Type B pancreatic cell (in vitro differentiated cells): ENCODE measurements at regions not wholly inside any gene's neighbourhood (a gene's known extent, or its start where the extent isn't known, plus 50 kb on each side); places are given as distances from the start of the nearest gene placed in this dataset.

ENCODE experiments used
- DNase-seq: peaks from one replicate; pipeline ENCODE4 v3.0.0; 2021; ENCODE audit warnings: mixed read lengths; ENCODE audit not compliant: unreplicated experiment; ENCODE audit errors: extremely low spot score
- H3K27ac Mint-ChIP-seq: 2 replicates; pipeline ENCODE4 v1.8.0; 2021; ENCODE audit warnings: mild to moderate bottlenecking, mixed read lengths
- H3K27me3 Mint-ChIP-seq: 2 replicates; pipeline ENCODE4 v1.8.0; 2021; ENCODE audit warnings: mixed read lengths
- H3K36me3 Mint-ChIP-seq: 2 replicates; pipeline ENCODE4 v1.8.0; 2021; ENCODE audit warnings: mixed read lengths
- H3K4me1 Mint-ChIP-seq: one replicate; pipeline ENCODE4 v1.8.0; 2021; ENCODE audit warnings: mixed read lengths; ENCODE audit not compliant: unreplicated experiment
- H3K4me3 Mint-ChIP-seq: 2 replicates; pipeline ENCODE4 v1.8.0; 2021; ENCODE audit warnings: mild to moderate bottlenecking, mixed read lengths
- H3K9me3 Mint-ChIP-seq: 2 replicates; pipeline ENCODE4 v1.8.0; 2021; ENCODE audit warnings: mixed read lengths
- TF ChIP-seq, protein P1 (sequence below): fragments of 200-600 bp; sonication (generic); conservative IDR thresholded peaks from 2 replicates; pipeline ENCODE4 v1.5.0; 2021; ENCODE audit warnings: antibody characterized with exemption, mild to moderate bottlenecking

DNA sequence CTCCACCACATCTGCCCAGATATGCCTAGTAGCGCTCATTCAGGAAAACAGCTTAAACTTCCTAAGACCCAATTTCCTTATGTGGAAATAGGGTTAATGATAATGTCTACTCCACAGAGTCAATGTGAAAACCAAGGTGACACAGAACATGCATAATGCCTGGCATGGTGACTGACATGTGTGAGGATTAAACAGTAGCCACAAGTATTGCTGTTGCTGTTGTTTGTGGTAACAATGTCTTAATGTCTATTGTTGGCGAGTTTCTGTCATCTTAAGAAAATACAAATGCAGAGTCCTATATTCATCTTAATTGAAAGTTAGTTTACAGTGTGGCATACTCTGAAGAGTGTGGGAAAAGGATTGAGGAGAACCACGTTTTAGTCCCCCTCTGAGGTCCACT is 75.6 kb upstream of the NGF start:
- Mint-ChIP-seq H3K4me1 (peaks cover 4% of the 10 kb centered on the region), H3K27me3 (no peaks in the 10 kb centered on the region), H3K9me3 (peaks cover 5% of the 10 kb centered on the region), H3K36me3 (no peaks in the 10 kb centered on the region), H3K27ac (no peak overlapping the region), H3K4me3 (no peak overlapping the region)
- TF ChIP-seq, protein P1, sequence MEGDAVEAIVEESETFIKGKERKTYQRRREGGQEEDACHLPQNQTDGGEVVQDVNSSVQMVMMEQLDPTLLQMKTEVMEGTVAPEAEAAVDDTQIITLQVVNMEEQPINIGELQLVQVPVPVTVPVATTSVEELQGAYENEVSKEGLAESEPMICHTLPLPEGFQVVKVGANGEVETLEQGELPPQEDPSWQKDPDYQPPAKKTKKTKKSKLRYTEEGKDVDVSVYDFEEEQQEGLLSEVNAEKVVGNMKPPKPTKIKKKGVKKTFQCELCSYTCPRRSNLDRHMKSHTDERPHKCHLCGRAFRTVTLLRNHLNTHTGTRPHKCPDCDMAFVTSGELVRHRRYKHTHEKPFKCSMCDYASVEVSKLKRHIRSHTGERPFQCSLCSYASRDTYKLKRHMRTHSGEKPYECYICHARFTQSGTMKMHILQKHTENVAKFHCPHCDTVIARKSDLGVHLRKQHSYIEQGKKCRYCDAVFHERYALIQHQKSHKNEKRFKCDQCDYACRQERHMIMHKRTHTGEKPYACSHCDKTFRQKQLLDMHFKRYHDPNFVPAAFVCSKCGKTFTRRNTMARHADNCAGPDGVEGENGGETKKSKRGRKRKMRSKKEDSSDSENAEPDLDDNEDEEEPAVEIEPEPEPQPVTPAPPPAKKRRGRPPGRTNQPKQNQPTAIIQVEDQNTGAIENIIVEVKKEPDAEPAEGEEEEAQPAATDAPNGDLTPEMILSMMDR = no peak
- DNase-seq = no peak

DNA sequence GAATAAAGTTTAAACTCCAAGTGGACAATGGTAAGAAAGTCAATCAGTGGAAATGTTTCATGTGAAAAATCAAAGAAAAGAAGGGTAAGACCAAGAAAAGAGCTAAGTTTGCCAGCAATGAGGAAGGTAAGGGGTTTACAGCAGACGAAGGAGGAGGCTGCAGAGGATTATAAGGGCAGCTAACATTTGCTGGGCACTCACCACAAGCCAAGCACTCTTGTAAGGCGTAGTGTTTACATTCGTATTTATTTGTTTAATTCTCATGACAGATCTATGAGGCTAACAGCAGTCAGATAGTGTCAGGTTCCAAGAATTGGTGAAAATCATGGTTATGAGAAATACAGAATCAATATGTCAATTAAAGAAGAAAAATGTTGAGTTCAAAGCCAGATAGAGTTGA is 75.2 kb upstream of the NGF start:
- H3K27me3 Mint-ChIP-seq = no peaks in the 10 kb centered on the region
- DNase-seq = no peak
- no peak overlapping the region for H3K4me3 Mint-ChIP-seq
- peaks cover 4% of the 10 kb centered on the region for H3K4me1 Mint-ChIP-seq
- no peaks in the 10 kb centered on the region for H3K36me3 Mint-ChIP-seq
- TF ChIP-seq, protein P1 = no peak
- H3K9me3 Mint-ChIP-seq = peaks cover 5% of the 10 kb centered on the region
- H3K27ac Mint-ChIP-seq = no peak overlapping the region

DNA sequence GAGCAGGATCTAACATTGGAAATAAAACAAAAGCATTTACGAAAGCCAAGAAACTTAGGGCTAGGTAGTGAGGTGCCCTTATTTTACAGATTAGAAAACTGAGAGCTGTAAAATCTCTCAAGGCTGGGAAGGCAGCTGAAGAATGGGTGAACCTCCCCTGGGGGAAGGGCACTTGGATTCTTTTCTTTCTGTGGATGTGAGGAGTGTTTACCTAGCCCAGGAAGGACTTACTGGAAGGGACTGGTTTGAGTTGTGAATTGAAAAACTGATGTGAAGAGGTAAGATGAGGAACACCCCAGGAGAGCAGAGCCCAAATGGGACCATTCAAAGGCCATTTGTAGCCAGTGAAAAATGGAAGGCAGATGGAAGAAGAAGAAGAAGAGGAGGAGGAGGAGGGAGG is 74.7 kb upstream of the NGF start:
- no peak for DNase-seq
- H3K27me3 Mint-ChIP-seq = no peaks in the 10 kb centered on the region
- no peaks in the 10 kb centered on the region for H3K36me3 Mint-ChIP-seq
- H3K4me1 Mint-ChIP-seq = peaks cover 4% of the 10 kb centered on the region
- no peak overlapping the region for H3K27ac Mint-ChIP-seq
- H3K9me3 Mint-ChIP-seq = peaks cover 8% of the 10 kb centered on the region
- TF ChIP-seq, protein P1 = no peak
- no peak overlapping the region for H3K4me3 Mint-ChIP-seq

DNA sequence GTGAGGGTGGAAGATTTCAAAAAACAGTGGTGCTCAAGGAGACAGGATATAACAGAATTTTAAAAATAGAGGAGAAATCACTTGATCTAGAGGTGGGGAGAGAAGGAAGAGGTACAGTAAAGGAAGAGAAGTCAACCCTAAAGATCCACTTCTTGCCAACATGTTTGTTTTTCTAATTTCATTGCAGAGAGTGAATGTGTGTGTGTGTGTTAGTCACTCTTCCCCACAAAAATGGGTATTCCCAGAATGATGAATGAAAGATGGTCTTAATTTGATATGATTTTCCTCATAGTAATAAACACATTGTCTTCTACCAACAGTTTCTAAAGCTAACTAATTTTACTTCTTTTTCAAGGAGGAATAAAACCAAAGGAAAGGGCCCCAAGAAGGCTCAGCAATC is 74.2 kb upstream of the NGF start:
- H3K4me1 Mint-ChIP-seq = peaks cover 4% of the 10 kb centered on the region
- no peak overlapping the region for H3K27ac Mint-ChIP-seq
- no peak for DNase-seq
- no peak overlapping the region for H3K4me3 Mint-ChIP-seq
- TF ChIP-seq, protein P1 = no peak
- H3K27me3 Mint-ChIP-seq = no peaks in the 10 kb centered on the region
- H3K36me3 Mint-ChIP-seq = no peaks in the 10 kb centered on the region
- H3K9me3 Mint-ChIP-seq = peaks cover 9% of the 10 kb centered on the region

DNA sequence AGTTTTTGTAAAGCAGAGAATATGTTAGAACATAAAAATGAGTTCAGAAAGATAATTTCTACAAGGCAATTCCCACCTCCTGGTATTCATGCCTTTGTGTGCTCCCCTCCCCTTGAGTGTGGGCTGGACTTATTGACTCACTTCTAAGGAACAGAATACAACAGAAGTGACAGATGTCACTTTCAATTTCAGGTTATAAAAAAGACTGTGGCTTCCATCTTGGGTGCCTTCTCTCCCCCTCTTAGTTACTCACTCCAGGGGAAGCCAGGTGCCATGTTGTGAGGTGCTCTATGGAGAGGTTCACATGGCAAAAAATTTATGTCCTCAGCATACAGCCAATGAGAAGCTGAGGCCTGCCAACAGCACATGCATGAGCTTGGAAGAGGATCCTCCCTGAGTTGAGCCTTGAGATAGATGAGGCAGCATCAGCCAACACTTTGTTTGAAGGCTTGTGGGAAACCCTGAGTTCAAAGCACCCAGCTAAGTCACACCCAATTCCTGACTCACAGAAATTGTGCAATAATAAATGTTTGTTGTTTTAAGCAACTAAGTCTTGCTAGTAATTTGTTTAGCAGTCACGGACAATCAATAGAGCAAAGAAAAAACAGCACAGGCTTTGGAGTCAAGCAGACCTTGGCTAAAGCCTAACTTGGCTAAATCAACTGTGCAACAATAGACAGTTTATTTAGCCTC is 73.5 kb upstream of the NGF start:
- Mint-ChIP-seq H3K27ac (no peak overlapping the region), H3K27me3 (no peaks in the 10 kb centered on the region), H3K4me1 (peaks cover 4% of the 10 kb centered on the region), H3K9me3 (peaks cover 4% of the 10 kb centered on the region), H3K4me3 (no peak overlapping the region), H3K36me3 (no peaks in the 10 kb centered on the region)
- TF ChIP-seq, protein P1 = no peak
- no peak for DNase-seq
